ENCODE measurements at regions not wholly inside any gene's neighbourhood (a gene's known extent, or its start where the extent isn't known, plus 50 kb on each side); places are given as distances from the start of the nearest gene placed in this dataset.

GRCh38 chr1:195577748-195578147 is 1030.5 kb downstream of the KCNT2 start:
- Histone ChIP-seq H3K27me3 (ENCODE audit: insufficient read depth, poor library complexity, severe bottlenecking) (no peaks in the 10 kb centered on the region), H3K27ac (replicated peaks) (no peak overlapping the region), H3K4me3 (replicated peaks; ENCODE audit: insufficient read depth, low read length) (no peak overlapping the region)
- DNase-seq (ENCODE audit: low read depth in 1 of 2, low spot score in 1 of 2), result no peak
- no peak for TF ChIP-seq GABPA (IDR thresholded peaks at IDR 0.05; ENCODE audit: low read depth)
- no peak for TF ChIP-seq REST (IDR thresholded peaks at IDR 0.05; ENCODE audit: insufficient replicate concordance, low read depth)
- TF ChIP-seq POLR2AphosphoS5 (IDR thresholded peaks at IDR 0.05; ENCODE audit: low read depth), result no peak
- no peak for TF ChIP-seq SPI1 (IDR thresholded peaks at IDR 0.05; ENCODE audit: borderline replicate concordance, low read depth)
- TF ChIP-seq CTCF (IDR thresholded peaks at IDR 0.05; ENCODE audit: insufficient read depth, low read length), result no peak

- DNase-seq (ENCODE audit: low read depth in 1 of 2, low spot score in 1 of 2), result no peak
These were observed 1031.6 kb downstream of the KCNT2 start for GRCh38 chr1:195576641-195577040.

GRCh38 chr1:195574511-195574910 is 1033.7 kb downstream of the KCNT2 start:
- H3K27me3 ChIP-seq (ENCODE audit: insufficient read depth, poor library complexity, severe bottlenecking), result no peaks in the 10 kb centered on the region
- DNase-seq (ENCODE audit: low read depth in 1 of 2, low spot score in 1 of 2), result no peak
- H3K4me3 ChIP-seq (replicated peaks; ENCODE audit: insufficient read depth, low read length), result no peak overlapping the region
- no peak overlapping the region for H3K27ac ChIP-seq (replicated peaks)
- no peak for TF ChIP-seq GABPA (IDR thresholded peaks at IDR 0.05; ENCODE audit: low read depth)
- TF ChIP-seq POLR2AphosphoS5 (IDR thresholded peaks at IDR 0.05; ENCODE audit: low read depth), result no peak
- TF ChIP-seq REST (IDR thresholded peaks at IDR 0.05; ENCODE audit: insufficient replicate concordance, low read depth), result no peak
- TF ChIP-seq SPI1 (IDR thresholded peaks at IDR 0.05; ENCODE audit: borderline replicate concordance, low read depth), result no peak
- TF ChIP-seq CTCF (IDR thresholded peaks at IDR 0.05; ENCODE audit: insufficient read depth, low read length), result no peak

More at GRCh38 chr1:195576641-195577040, 1031.6 kb downstream of the KCNT2 start:
- H3K4me3 ChIP-seq (replicated peaks; ENCODE audit: insufficient read depth, low read length), result no peak overlapping the region
- H3K27me3 ChIP-seq (ENCODE audit: insufficient read depth, poor library complexity, severe bottlenecking), result no peaks in the 10 kb centered on the region
- no peak overlapping the region for H3K27ac ChIP-seq (replicated peaks)
- TF ChIP-seq REST (IDR thresholded peaks at IDR 0.05; ENCODE audit: insufficient replicate concordance, low read depth), result no peak
- TF ChIP-seq POLR2AphosphoS5 (IDR thresholded peaks at IDR 0.05; ENCODE audit: low read depth), result no peak
- no peak for TF ChIP-seq GABPA (IDR thresholded peaks at IDR 0.05; ENCODE audit: low read depth)
- no peak for TF ChIP-seq CTCF (IDR thresholded peaks at IDR 0.05; ENCODE audit: insufficient read depth, low read length)
- no peak for TF ChIP-seq SPI1 (IDR thresholded peaks at IDR 0.05; ENCODE audit: borderline replicate concordance, low read depth)

Measured in HL-60 (cell line).